Skeletal muscle satellite cell (primary cell): ENCODE measurements at regions not wholly inside any gene's neighbourhood (a gene's known extent, or its start where the extent isn't known, plus 50 kb on each side); places are given as distances from the start of the nearest gene placed in this dataset.

Experiments used
- H3K27me3 ChIP-seq: 2 replicates; pipeline ENCODE4 v1.7.0; 2013; ENCODE audit warnings: low read length; ENCODE audit not compliant: control insufficient read depth, insufficient read depth
- H3K36me3 ChIP-seq: 2 replicates; pipeline ENCODE4 v1.7.0; 2013; ENCODE audit warnings: mild to moderate bottlenecking, control low read depth, low read length; ENCODE audit not compliant: insufficient read depth
- H3K4me1 ChIP-seq: 2 replicates; pipeline ENCODE4 v1.7.0; 2013; ENCODE audit warnings: low read length; ENCODE audit not compliant: control insufficient read depth, insufficient read depth
- H3K4me2 ChIP-seq: 2 replicates; pipeline ENCODE4 v1.7.0; 2013; ENCODE audit warnings: mild to moderate bottlenecking, low read length
- H3K4me3 ChIP-seq: 2 replicates; pipeline ENCODE4 v1.7.0; 2013; ENCODE audit warnings: low read length
- H3K9ac ChIP-seq: 2 replicates; pipeline ENCODE4 v1.7.0; 2013; ENCODE audit warnings: mild to moderate bottlenecking, low read depth, low read length, moderate library complexity
- H3K9me3 ChIP-seq: replicated peaks from 2 replicates; pipeline ENCODE4 v1.7.0; 2013; ENCODE audit warnings: mild to moderate bottlenecking, control low read depth, low read length

- H3K9ac ChIP-seq, result no peak overlapping the region
- no peak overlapping the region for H3K4me2 ChIP-seq
- H3K36me3 ChIP-seq, result no peaks in the 10 kb centered on the region
- peaks cover 10% of the 10 kb centered on the region for H3K4me1 ChIP-seq
- no peaks in the 10 kb centered on the region for H3K9me3 ChIP-seq
- no peak overlapping the region for H3K4me3 ChIP-seq
- H3K27me3 ChIP-seq, result no peaks in the 10 kb centered on the region
These were observed 690.0 kb upstream of the PIK3C3 start for GRCh38 chr18:41265047-41265446.

GRCh38 chr18:41263956-41264355 is 691.1 kb upstream of the PIK3C3 start:
- no peaks in the 10 kb centered on the region for H3K9me3 ChIP-seq
- H3K4me1 ChIP-seq, result peaks cover 10% of the 10 kb centered on the region
- H3K27me3 ChIP-seq, result no peaks in the 10 kb centered on the region
- no peaks in the 10 kb centered on the region for H3K36me3 ChIP-seq
- H3K9ac ChIP-seq, result no peak overlapping the region
- no peak overlapping the region for H3K4me3 ChIP-seq
- no peak overlapping the region for H3K4me2 ChIP-seq

- no peaks in the 10 kb centered on the region for H3K36me3 ChIP-seq
These were observed 692.3 kb upstream of the PIK3C3 start for GRCh38 chr18:41262688-41263087.

GRCh38 chr18:41244591-41245037 is 710.4 kb upstream of the PIK3C3 start:
- no peaks in the 10 kb centered on the region for H3K4me1 ChIP-seq

More at GRCh38 chr18:41262688-41263087, 692.3 kb upstream of the PIK3C3 start:
- no peaks in the 10 kb centered on the region for H3K9me3 ChIP-seq
- peaks cover 10% of the 10 kb centered on the region for H3K4me1 ChIP-seq
- no peak overlapping the region for H3K4me3 ChIP-seq
- no peak overlapping the region for H3K9ac ChIP-seq
- no peaks in the 10 kb centered on the region for H3K27me3 ChIP-seq
- no peak overlapping the region for H3K4me2 ChIP-seq

GRCh38 chr18:41237317-41237716 is 717.7 kb upstream of the PIK3C3 start:
- H3K36me3 ChIP-seq, result no peaks in the 10 kb centered on the region
- no peak overlapping the region for H3K9ac ChIP-seq
- no peak overlapping the region for H3K4me3 ChIP-seq
- H3K4me1 ChIP-seq, result no peaks in the 10 kb centered on the region
- no peak overlapping the region for H3K4me2 ChIP-seq
- H3K27me3 ChIP-seq, result no peaks in the 10 kb centered on the region
- no peaks in the 10 kb centered on the region for H3K9me3 ChIP-seq

More at GRCh38 chr18:41244591-41245037, 710.4 kb upstream of the PIK3C3 start:
- H3K4me2 ChIP-seq, result no peak overlapping the region
- H3K9ac ChIP-seq, result no peak overlapping the region
- H3K27me3 ChIP-seq, result no peaks in the 10 kb centered on the region
- H3K4me3 ChIP-seq, result no peak overlapping the region
- no peaks in the 10 kb centered on the region for H3K9me3 ChIP-seq
- H3K36me3 ChIP-seq, result no peaks in the 10 kb centered on the region

- no peaks in the 10 kb centered on the region for H3K4me1 ChIP-seq
- H3K9ac ChIP-seq, result no peak overlapping the region
- no peaks in the 10 kb centered on the region for H3K9me3 ChIP-seq
- H3K4me3 ChIP-seq, result no peak overlapping the region
- H3K36me3 ChIP-seq, result no peaks in the 10 kb centered on the region
- no peak overlapping the region for H3K4me2 ChIP-seq
- no peaks in the 10 kb centered on the region for H3K27me3 ChIP-seq
These were observed 723.4 kb upstream of the PIK3C3 start for GRCh38 chr18:41231681-41232080.

- Histone ChIP-seq H3K9me3 (no peaks in the 10 kb centered on the region), H3K36me3 (no peaks in the 10 kb centered on the region), H3K4me1 (no peaks in the 10 kb centered on the region), H3K4me3 (no peak overlapping the region), H3K27me3 (no peaks in the 10 kb centered on the region), H3K9ac (no peak overlapping the region), H3K4me2 (no peak overlapping the region)
These were observed 727.0 kb upstream of the PIK3C3 start for GRCh38 chr18:41227993-41228392.

- Histone ChIP-seq H3K36me3 (no peaks in the 10 kb centered on the region), H3K9me3 (no peaks in the 10 kb centered on the region), H3K4me1 (no peaks in the 10 kb centered on the region), H3K27me3 (no peaks in the 10 kb centered on the region), H3K4me2 (no peak overlapping the region), H3K4me3 (no peak overlapping the region), H3K9ac (no peak overlapping the region)
These were observed 728.1 kb upstream of the PIK3C3 start for GRCh38 chr18:41226911-41227310.

- no peak overlapping the region for H3K4me2 ChIP-seq
- no peaks in the 10 kb centered on the region for H3K36me3 ChIP-seq
- H3K4me1 ChIP-seq, result no peaks in the 10 kb centered on the region
- no peak overlapping the region for H3K9ac ChIP-seq
- H3K9me3 ChIP-seq, result no peaks in the 10 kb centered on the region
- H3K4me3 ChIP-seq, result no peak overlapping the region
- no peaks in the 10 kb centered on the region for H3K27me3 ChIP-seq
These were observed 728.8 kb upstream of the PIK3C3 start for GRCh38 chr18:41226186-41226585.

GRCh38 chr18:41216341-41217003 is 738.6 kb upstream of the PIK3C3 start:
- no peaks in the 10 kb centered on the region for H3K4me1 ChIP-seq
- H3K36me3 ChIP-seq, result no peaks in the 10 kb centered on the region
- no peak overlapping the region for H3K4me2 ChIP-seq
- no peaks in the 10 kb centered on the region for H3K27me3 ChIP-seq
- no peaks in the 10 kb centered on the region for H3K9me3 ChIP-seq
- H3K9ac ChIP-seq, result no peak overlapping the region
- H3K4me3 ChIP-seq, result no peak overlapping the region

GRCh38 chr18:41207706-41208105 is 747.3 kb upstream of the PIK3C3 start:
- Histone ChIP-seq H3K9ac (no peak overlapping the region), H3K4me1 (no peaks in the 10 kb centered on the region)

GRCh38 chr18:41206341-41206830 is 748.6 kb upstream of the PIK3C3 start:
- no peaks in the 10 kb centered on the region for H3K4me1 ChIP-seq
- H3K9me3 ChIP-seq, result no peaks in the 10 kb centered on the region
- H3K4me3 ChIP-seq, result no peak overlapping the region
- H3K27me3 ChIP-seq, result no peaks in the 10 kb centered on the region
- H3K9ac ChIP-seq, result no peak overlapping the region
- no peak overlapping the region for H3K4me2 ChIP-seq
- H3K36me3 ChIP-seq, result no peaks in the 10 kb centered on the region

More at GRCh38 chr18:41207706-41208105, 747.3 kb upstream of the PIK3C3 start:
- Histone ChIP-seq H3K36me3 (no peaks in the 10 kb centered on the region), H3K27me3 (no peaks in the 10 kb centered on the region), H3K4me3 (no peak overlapping the region), H3K9me3 (no peaks in the 10 kb centered on the region), H3K4me2 (no peak overlapping the region)
